AG04450 (cell line): ENCODE measurements at regions not wholly inside any gene's neighbourhood (a gene's known extent, or its start where the extent isn't known, plus 50 kb on each side); places are given as distances from the start of the nearest gene placed in this dataset.

Experiments used
- CTCF ChIA-PET: fragments of 300-600, 350-600 bp; formaldehyde crosslinking; extraction: SDS; loops from one replicate; lab custom pipeline; 2022; ENCODE audit warnings: antibody characterized with exemption, inconsistent platforms; lab: Charles Lee
- POLR2A ChIA-PET: fragments of 350-600 bp; formaldehyde crosslinking; extraction: SDS; loops from one replicate; lab custom pipeline; 2021; ENCODE audit warnings: antibody characterized with exemption, inconsistent platforms; lab: Yijun Ruan, JAX
- DNase-seq: peaks from one replicate; pipeline ENCODE4 v3.0.0-alpha.2; 2011; ENCODE audit warnings: low read depth, low spot score
- H3K27ac ChIP-seq: one replicate; pipeline ENCODE4 v1.5.1; 2012; ENCODE audit warnings: low read depth, low read length, control low read depth
- H3K27me3 ChIP-seq: one replicate; pipeline ENCODE4 v1.6.0; 2012; ENCODE audit warnings: low read length; ENCODE audit not compliant: control insufficient read depth, insufficient read depth
- H3K4me3 ChIP-seq: 2 replicates; pipeline ENCODE4 v1.5.1; 2011; ENCODE audit warnings: mild to moderate bottlenecking, low read depth, low read length, control low read depth
- H3K9me3 ChIP-seq: 2 replicates; pipeline ENCODE4 v1.5.1; 2012; ENCODE audit warnings: low read length; ENCODE audit not compliant: control insufficient read depth, insufficient read depth
- CTCF ChIP-seq: IDR thresholded peaks from 2 replicates; pipeline ENCODE4 v1.5.1; 2011; ENCODE audit warnings: low read depth, low read length, control low read depth, inconsistent platforms

- Histone ChIP-seq H3K27ac (no peak overlapping the region), H3K4me3 (no peak overlapping the region), H3K9me3 (no peaks in the 10 kb centered on the region; the same call in 1 of the 2 replicates), H3K27me3 (no peaks in the 10 kb centered on the region)
- TF ChIP-seq CTCF: no peak
- POLR2A ChIA-PET: no interaction called here
- no peak for DNase-seq
- CTCF ChIA-PET: no interaction called here
These were observed 617.3 kb downstream of the CCDC171 start for GRCh38 chr9:16170119-16170518.

- ChIA-PET CTCF (interaction anchor here (1.4 kb wide), 1 partner anchor 38 kb away, joined by 5 read pairs; no protein-coding TSS in a partner anchor), POLR2A (no interaction called here)
- TF ChIP-seq CTCF: no peak
These were observed 619.1 kb downstream of the CCDC171 start for GRCh38 chr9:16171911-16172310.

GRCh38 chr9:16172796-16173195 is 620.0 kb downstream of the CCDC171 start:
- ChIA-PET POLR2A (no interaction called here), CTCF (interaction anchor here (0.6 to 1.4 kb wide), 3 partner anchors 39 to 698 kb away, joined by 3 to 6 read pairs (median 5); no protein-coding TSS in a partner anchor)
- Histone ChIP-seq H3K27ac (no peak overlapping the region), H3K4me3 (no peak overlapping the region), H3K9me3 (no peaks in the 10 kb centered on the region), H3K27me3 (no peaks in the 10 kb centered on the region)
- no peak for TF ChIP-seq CTCF
- DNase-seq: no peak

More at GRCh38 chr9:16171911-16172310, 619.1 kb downstream of the CCDC171 start:
- H3K27me3 ChIP-seq: no peaks in the 10 kb centered on the region
- H3K4me3 ChIP-seq: no peak overlapping the region
- DNase-seq: no peak
- no peak overlapping the region for H3K27ac ChIP-seq
- no peaks in the 10 kb centered on the region for H3K9me3 ChIP-seq

- H3K27me3 ChIP-seq: no peaks in the 10 kb centered on the region
- H3K9me3 ChIP-seq: peaks cover 4% of the 10 kb centered on the region; the same call in 1 of the 2 replicates
- no peak for DNase-seq
- ChIA-PET CTCF (no interaction called here), POLR2A (no interaction called here)
- no peak overlapping the region for H3K4me3 ChIP-seq
- H3K27ac ChIP-seq: no peak overlapping the region
- TF ChIP-seq CTCF: no peak
These were observed 622.1 kb downstream of the CCDC171 start for GRCh38 chr9:16174915-16175314.

- CTCF ChIA-PET: no interaction called here
- TF ChIP-seq CTCF: no peak
- Histone ChIP-seq H3K27ac (no peak overlapping the region), H3K27me3 (no peaks in the 10 kb centered on the region), H3K4me3 (no peak overlapping the region), H3K9me3 (peaks cover 4% of the 10 kb centered on the region; the same call in 1 of the 2 replicates)
- DNase-seq: no peak
- POLR2A ChIA-PET: no interaction called here
These were observed 622.6 kb downstream of the CCDC171 start for GRCh38 chr9:16175461-16175860.
